SK-N-SH (cell line): ENCODE measurements at regions not wholly inside any gene's neighbourhood (a gene's known extent, or its start where the extent isn't known, plus 50 kb on each side); places are given as distances from the start of the nearest gene placed in this dataset.

Experiments
- CTCF ChIA-PET: fragments of 300-600, 350-600 bp; formaldehyde crosslinking; extraction: SDS; loops from one replicate; lab custom pipeline; 2021; lab: Yijun Ruan, JAX
- POLR2A ChIA-PET: fragments of 350-600 bp; sonication (Branson Sonifier 250); formaldehyde crosslinking; extraction: SDS; loops from one replicate; lab custom pipeline; 2020; ENCODE audit warnings: antibody characterized with exemption, inconsistent platforms; lab: Yijun Ruan, JAX
- DNase-seq: peaks from one replicate; pipeline ENCODE4 v3.0.0; 2012
- H2AFZ ChIP-seq: fragments of 200-600 bp; sonication (generic); 2 replicates; pipeline ENCODE4 v1.8.1; 2016; ENCODE audit warnings: antibody characterized with exemption, mild to moderate bottlenecking, low read depth
- H3F3A ChIP-seq: fragments of 200-600 bp; sonication (generic); replicated peaks from 2 replicates; pipeline ENCODE3; 2016; ENCODE audit warnings: antibody characterized with exemption, mild to moderate bottlenecking; ENCODE audit not compliant: insufficient read depth
- H3K27ac ChIP-seq, 2 experiments: fragments of 200-500 bp in 1 of 2; fragments of 200-600 bp in 1 of 2; sonication (Bioruptor generic) in 1 of 2; sonication (generic), shearing (Covaris generic) in 1 of 2; 2 replicates each; pipeline versions ENCODE4 v1.5.1 to v1.6.1; 2014 to 2016; ENCODE audit warnings: low read depth in 2 of 2, inconsistent platforms in 1 of 2, low read length in 1 of 2, mild to moderate bottlenecking in 1 of 2, mixed read lengths in 1 of 2
- H3K27me3 ChIP-seq: fragments of 200-600 bp; sonication (generic), shearing (Covaris generic); 2 replicates; pipeline ENCODE4 v1.6.1; 2016; ENCODE audit warnings: mixed run types; ENCODE audit not compliant: insufficient read depth
- H3K36me3 ChIP-seq, 2 experiments: fragments of 200-500 bp in 1 of 2; fragments of 200-600 bp in 1 of 2; sonication (Bioruptor generic) in 1 of 2; sonication (generic) in 1 of 2; replicated peaks in 1 of 2; 2 replicates each; pipeline versions ENCODE3 to v1.5.1; 2014 to 2016; ENCODE audit warnings: low read length in 1 of 2, mild to moderate bottlenecking in 1 of 2; ENCODE audit not compliant: insufficient read depth in 2 of 2, control insufficient read depth in 1 of 2
- H3K4me1 ChIP-seq, 2 experiments: fragments of 200-500 bp in 1 of 2; fragments of 200-600 bp in 1 of 2; sonication (Bioruptor generic) in 1 of 2; sonication (generic), shearing (Covaris generic) in 1 of 2; 2 replicates each; pipeline versions ENCODE4 v1.5.1 to v1.6.1; 2014 to 2016; ENCODE audit warnings: low read depth in 1 of 2, low read length in 1 of 2, mixed run types in 1 of 2; ENCODE audit not compliant: insufficient read depth in 2 of 2, control insufficient read depth in 1 of 2
- H3K4me2 ChIP-seq: fragments of 200-600 bp; sonication (generic), shearing (Covaris generic); 2 replicates; pipeline ENCODE4 v1.6.1; 2017; ENCODE audit warnings: mixed run types
- H3K4me3 ChIP-seq, 2 experiments: fragments of 200-500 bp in 1 of 2; fragments of 200-600 bp in 1 of 2; sonication (Bioruptor generic) in 1 of 2; sonication (generic), shearing (Covaris generic) in 1 of 2; 2 replicates each; pipeline versions ENCODE4 v1.5.1 to v1.8.1; 2014 to 2016; ENCODE audit warnings: low read depth in 2 of 2, inconsistent platforms in 1 of 2, low read length in 1 of 2, mild to moderate bottlenecking in 1 of 2, mixed read lengths in 1 of 2, moderate library complexity in 1 of 2
- H3K79me2 ChIP-seq: fragments of 200-600 bp; sonication (generic); 2 replicates; pipeline ENCODE4 v1.8.1; 2017; ENCODE audit warnings: mild to moderate bottlenecking; ENCODE audit not compliant: insufficient read depth
- H3K9ac ChIP-seq: fragments of 200-600 bp; sonication (generic); 2 replicates; pipeline ENCODE4 v1.6.1; 2017; ENCODE audit warnings: mixed run types
- H3K9me2 ChIP-seq: fragments of 200-600 bp; sonication (generic); 2 replicates; pipeline ENCODE4 v1.6.1; 2017; ENCODE audit warnings: mixed run types
- H3K9me3 ChIP-seq: fragments of 200-600 bp; sonication (generic); 2 replicates; pipeline ENCODE4 v1.6.1; 2017; ENCODE audit warnings: mixed run types, mild to moderate bottlenecking, moderate library complexity
- H4K20me1 ChIP-seq: fragments of 200-600 bp; sonication (generic); 2 replicates; pipeline ENCODE4 v1.6.1; 2017; ENCODE audit warnings: mild to moderate bottlenecking, mixed run types; ENCODE audit not compliant: insufficient read depth
- CHD2 ChIP-seq: fragments of 150-350 bp; IDR thresholded peaks from 2 replicates; pipeline ENCODE4 v1.6.1; 2018; ENCODE audit warnings: low read length; ENCODE audit not compliant: partially characterized antibody
- EZH2phosphoT487 ChIP-seq: fragments of 200-600 bp; sonication (generic); IDR thresholded peaks from 2 replicates; pipeline ENCODE4 v1.6.1; 2017; ENCODE audit warnings: low read depth, mixed run types, mild to moderate bottlenecking, antibody characterized with exemption, moderate library complexity, borderline replicate concordance
- FOXJ3 ChIP-seq: sonication (generic); formaldehyde crosslinking; IDR thresholded peaks from 2 replicates; pipeline ENCODE4 v1.5.1; 2020; ENCODE audit warnings: mild to moderate bottlenecking, missing genetic modification reagents
- GATA2 ChIP-seq: sonication (generic); formaldehyde crosslinking; IDR thresholded peaks from 2 replicates; pipeline ENCODE4 v1.5.0; 2020; ENCODE audit warnings: mild to moderate bottlenecking, missing genetic modification reagents
- MEF2A ChIP-seq: IDR thresholded peaks from 2 replicates; pipeline ENCODE4 v1.4.0; 2012; ENCODE audit warnings: low read depth, borderline replicate concordance
- MXI1 ChIP-seq: IDR thresholded peaks from 2 replicates; pipeline ENCODE4 v1.6.1; 2012; ENCODE audit warnings: mild to moderate bottlenecking, low read depth, low read length, improper control_type of control experiment
- NFIC ChIP-seq: IDR thresholded peaks from 2 replicates; pipeline ENCODE4 v1.4.0; 2012; ENCODE audit warnings: borderline replicate concordance
- POLR2AphosphoS5 ChIP-seq: IDR thresholded peaks from 2 replicates; pipeline ENCODE4 v1.6.1; 2012; ENCODE audit warnings: low read depth, low read length
- RAD21 ChIP-seq: IDR thresholded peaks from 2 replicates; pipeline ENCODE4 v1.6.1; 2012; ENCODE audit warnings: mild to moderate bottlenecking, low read length
- RCOR1 ChIP-seq: fragments of 150-350 bp; IDR thresholded peaks from 2 replicates; pipeline ENCODE4 v1.6.1; 2017; ENCODE audit warnings: antibody characterized with exemption, low read length
- RFX5 ChIP-seq: IDR thresholded peaks from 2 replicates; pipeline ENCODE4 v1.6.1; 2012; ENCODE audit warnings: mild to moderate bottlenecking, improper control_type of control experiment, low read length
- RXRA ChIP-seq: IDR thresholded peaks from 2 replicates; pipeline ENCODE4 v1.4.0; 2012; ENCODE audit warnings: low read depth, mild to moderate bottlenecking, borderline replicate concordance
- SIN3A ChIP-seq: IDR thresholded peaks from 2 replicates; pipeline ENCODE4 v1.6.1; 2012; ENCODE audit warnings: low read depth, mild to moderate bottlenecking, low read length, moderate library complexity, borderline replicate concordance
- SMC3 ChIP-seq: IDR thresholded peaks from 2 replicates; pipeline ENCODE4 v1.6.1; 2012; ENCODE audit warnings: low read depth, low read length, improper control_type of control experiment
- YY1 ChIP-seq: IDR thresholded peaks from 2 replicates; pipeline ENCODE4 v1.4.0; 2012; ENCODE audit warnings: low read depth, mild to moderate bottlenecking
- WGBS: methylation state at CpG from one replicate; pipeline ENCODE4 v1.1.6; 2017; ENCODE audit warnings: low lambda C conversion rate; 5-methylcytosine and 5-hydroxymethylcytosine counted together
- TF ChIP-seq, protein P1 (sequence below): fragments of 150-350 bp; IDR thresholded peaks from 2 replicates; pipeline ENCODE4 v1.6.1; 2017; ENCODE audit warnings: antibody characterized with exemption, low read length, low read depth, borderline replicate concordance
- TF ChIP-seq, protein P2 (sequence below): IDR thresholded peaks from 2 replicates; pipeline ENCODE4 v1.4.0; 2012; ENCODE audit warnings: low read depth, borderline replicate concordance
- TF ChIP-seq, protein P3 (sequence below): IDR thresholded peaks from 2 replicates; pipeline ENCODE4 v1.4.0; 2012; ENCODE audit warnings: low read depth

DNA sequence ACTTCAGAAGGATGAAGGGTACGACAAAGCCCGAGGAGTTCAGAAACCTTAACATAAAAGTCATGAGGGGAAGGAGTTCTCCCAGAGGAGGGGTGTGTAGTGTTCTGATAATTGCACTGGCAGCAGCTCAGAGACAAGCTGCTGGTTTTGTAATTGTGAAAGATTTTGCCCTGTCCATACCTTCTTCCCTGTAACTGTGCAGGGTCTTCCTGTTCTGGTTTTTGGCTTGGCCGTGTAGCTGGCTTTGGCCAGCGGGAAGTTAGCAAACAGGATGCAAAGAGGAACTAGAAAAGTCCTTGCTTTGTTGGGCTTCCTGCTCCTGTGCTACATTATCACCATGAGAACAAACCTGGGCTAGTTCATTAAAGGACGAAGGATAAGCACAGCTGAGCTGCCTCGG, 160.8 kb downstream of the LPIN1 start:
- TF ChIP-seq, protein P1, sequence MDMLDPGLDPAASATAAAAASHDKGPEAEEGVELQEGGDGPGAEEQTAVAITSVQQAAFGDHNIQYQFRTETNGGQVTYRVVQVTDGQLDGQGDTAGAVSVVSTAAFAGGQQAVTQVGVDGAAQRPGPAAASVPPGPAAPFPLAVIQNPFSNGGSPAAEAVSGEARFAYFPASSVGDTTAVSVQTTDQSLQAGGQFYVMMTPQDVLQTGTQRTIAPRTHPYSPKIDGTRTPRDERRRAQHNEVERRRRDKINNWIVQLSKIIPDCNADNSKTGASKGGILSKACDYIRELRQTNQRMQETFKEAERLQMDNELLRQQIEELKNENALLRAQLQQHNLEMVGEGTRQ: no peak
- TF ChIP-seq POLR2AphosphoS5 (no peak), MXI1 (no peak), CHD2 (no peak), RFX5 (no peak), GATA2 (CRISPR knock-in tag) (no peak), RXRA (no peak), FOXJ3 (CRISPR knock-in tag) (no peak), NFIC (no peak), RAD21 (no peak), YY1 (no peak), SIN3A (no peak), RCOR1 (no peak), EZH2phosphoT487 (no peak), SMC3 (no peak), MEF2A (no peak)
- TF ChIP-seq, protein P2, sequence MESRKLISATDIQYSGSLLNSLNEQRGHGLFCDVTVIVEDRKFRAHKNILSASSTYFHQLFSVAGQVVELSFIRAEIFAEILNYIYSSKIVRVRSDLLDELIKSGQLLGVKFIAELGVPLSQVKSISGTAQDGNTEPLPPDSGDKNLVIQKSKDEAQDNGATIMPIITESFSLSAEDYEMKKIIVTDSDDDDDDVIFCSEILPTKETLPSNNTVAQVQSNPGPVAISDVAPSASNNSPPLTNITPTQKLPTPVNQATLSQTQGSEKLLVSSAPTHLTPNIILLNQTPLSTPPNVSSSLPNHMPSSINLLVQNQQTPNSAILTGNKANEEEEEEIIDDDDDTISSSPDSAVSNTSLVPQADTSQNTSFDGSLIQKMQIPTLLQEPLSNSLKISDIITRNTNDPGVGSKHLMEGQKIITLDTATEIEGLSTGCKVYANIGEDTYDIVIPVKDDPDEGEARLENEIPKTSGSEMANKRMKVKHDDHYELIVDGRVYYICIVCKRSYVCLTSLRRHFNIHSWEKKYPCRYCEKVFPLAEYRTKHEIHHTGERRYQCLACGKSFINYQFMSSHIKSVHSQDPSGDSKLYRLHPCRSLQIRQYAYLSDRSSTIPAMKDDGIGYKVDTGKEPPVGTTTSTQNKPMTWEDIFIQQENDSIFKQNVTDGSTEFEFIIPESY: no peak
- TF ChIP-seq, protein P3, sequence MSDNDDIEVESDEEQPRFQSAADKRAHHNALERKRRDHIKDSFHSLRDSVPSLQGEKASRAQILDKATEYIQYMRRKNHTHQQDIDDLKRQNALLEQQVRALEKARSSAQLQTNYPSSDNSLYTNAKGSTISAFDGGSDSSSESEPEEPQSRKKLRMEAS: no peak
- POLR2A ChIA-PET: no interaction called here
- H3K9ac ChIP-seq: no peak overlapping the region

More for the DNA sequence above, 160.8 kb downstream of the LPIN1 start:
- Histone ChIP-seq H3K9me2 (no peaks in the 10 kb centered on the region), H3K4me1 (no peaks in the 10 kb centered on the region), H3K36me3 (no peaks in the 10 kb centered on the region), H4K20me1 (no peaks in the 10 kb centered on the region), H3K9me3 (no peaks in the 10 kb centered on the region), H3F3A (no peaks in the 10 kb centered on the region), H3K4me3 (no peak overlapping the region), H3K27me3 (no peaks in the 10 kb centered on the region), H3K27ac (no peak overlapping the region), H3K79me2 (no peaks in the 10 kb centered on the region), H3K4me2 (no peak overlapping the region), H2AFZ (no peak overlapping the region)
- CTCF ChIA-PET: interaction anchor here (0.6 to 0.8 kb wide), 3 partner anchors 11 to 130 kb away, joined by 3 read pairs; no protein-coding TSS in a partner anchor
- no peak for DNase-seq
- 71% methylated on average over 6 of the region's 6 CpGs for WGBS
